HepG2 (cell line): ENCODE measurements at regions not wholly inside any gene's neighbourhood (a gene's known extent, or its start where the extent isn't known, plus 50 kb on each side); places are given as distances from the start of the nearest gene placed in this dataset.

Source experiments
- ATAC-seq: fragments of 200-7000 bp; cut with Tn5 transposase; 3 replicates; pipeline ENCODE4 v1.9.1; 2020; ENCODE audit warnings: mild to moderate bottlenecking, moderate library complexity
- BruUV-seq: library from RNA; stranded (reverse); fragments of 400-500 nt; replicated peaks from 2 replicates; lab custom pipeline; 2021; lab: Mats Ljungman, UMichigan
- CTCF ChIA-PET: fragments of 300-600 bp; formaldehyde crosslinking; extraction: SDS; loops from one replicate; lab custom pipeline; 2021; ENCODE audit warnings: low total read pairs, inconsistent platforms, low intra/inter-chr PET ratio; lab: Yijun Ruan, JAX
- POLR2A ChIA-PET: fragments of 350-600 bp; sonication (Branson Sonifier 250); formaldehyde crosslinking; loops from one replicate; lab custom pipeline; 2020; ENCODE audit warnings: antibody characterized with exemption, inconsistent platforms; lab: Yijun Ruan, JAX
- DNase-seq: peaks from one replicate; pipeline ENCODE4 v3.0.0-alpha.2; 2015; ENCODE audit warnings: low spot score
- FAIRE-seq: peaks from 3 replicates; lab custom pipeline; 2011; peaks lifted over from hg19 to GRCh38; lab: Jason Lieb, UNC
- H2AFZ ChIP-seq: one replicate; pipeline ENCODE4 v1.6.1; 2011; ENCODE audit warnings: low read length, inconsistent platforms
- H3K27ac ChIP-seq: fragments of 300-600 bp; 3 replicates; pipeline ENCODE4 v1.8.0; 2011; ENCODE audit warnings: mixed run types, mild to moderate bottlenecking, mixed read lengths, low read length, inconsistent platforms; ENCODE audit not compliant: insufficient read depth; ENCODE audit errors: extremely low read length
- H3K27me3 ChIP-seq, 2 experiments: fragments of 200-600 bp in 1 of 2; 2 replicates in 1 of 2; 3 replicates in 1 of 2; pipeline versions ENCODE4 v1.6.0 to v1.8.0; 2011; ENCODE audit warnings: low read length in 2 of 2, mild to moderate bottlenecking in 2 of 2, moderate library complexity in 2 of 2, inconsistent platforms in 1 of 2; ENCODE audit not compliant: insufficient read depth in 2 of 2, control insufficient read depth in 1 of 2
- H3K36me3 ChIP-seq, 2 experiments: fragments of 200-600 bp in 1 of 2; replicated peaks in 1 of 2; 2 replicates in 1 of 2; 3 replicates in 1 of 2; pipeline versions ENCODE4 v1.5.1 to v1.8.0; 2011; ENCODE audit warnings: low read length in 2 of 2, inconsistent platforms in 1 of 2; ENCODE audit not compliant: insufficient read depth in 2 of 2, control insufficient read depth in 1 of 2
- H3K4me1 ChIP-seq: 2 replicates; pipeline ENCODE4 v1.5.1; 2012; ENCODE audit warnings: low read length, inconsistent platforms; ENCODE audit not compliant: insufficient read depth
- H3K4me2 ChIP-seq: 2 replicates; pipeline ENCODE4 v1.6.0; 2011; ENCODE audit warnings: low read depth, low read length, inconsistent platforms
- H3K4me3 ChIP-seq, 3 experiments: fragments of 200-600 bp in 1 of 3; sonication (generic), shearing (Covaris generic) in 1 of 3; replicated peaks in 1 of 3; 2 replicates each; pipeline ENCODE4 v1.5.1; 2011 to 2016; ENCODE audit warnings: low read length in 3 of 3, inconsistent platforms in 2 of 3, low read depth in 2 of 3, mild to moderate bottlenecking in 2 of 3, control low read depth in 1 of 3, mixed read lengths in 1 of 3; ENCODE audit not compliant: insufficient read depth in 1 of 3
- H3K79me2 ChIP-seq: one replicate; pipeline ENCODE4 v1.6.1; 2011; ENCODE audit warnings: low read length, inconsistent platforms; ENCODE audit not compliant: insufficient read depth
- H3K9ac ChIP-seq: 2 replicates; pipeline ENCODE4 v1.6.0; 2011; ENCODE audit warnings: mild to moderate bottlenecking, low read depth, low read length, inconsistent platforms; ENCODE audit not compliant: insufficient read depth
- H3K9me3 ChIP-seq: 2 replicates; pipeline ENCODE4 v1.5.1; 2012; ENCODE audit warnings: mild to moderate bottlenecking, low read length
- H4K20me1 ChIP-seq: 2 replicates; pipeline ENCODE4 v1.6.0; 2011; ENCODE audit warnings: inconsistent platforms, mild to moderate bottlenecking, low read length, moderate library complexity; ENCODE audit not compliant: insufficient read depth
- CBX2 ChIP-seq, 2 experiments: fragments of 200-600 bp in 1 of 2; sonication (generic); formaldehyde crosslinking in 1 of 2; IDR thresholded peaks; 2 replicates each; pipeline versions ENCODE4 v1.7.0 to v1.8.1; 2018 to 2022; ENCODE audit warnings: low read depth in 2 of 2, low read length in 1 of 2, mild to moderate bottlenecking in 1 of 2, missing genetic modification reagents in 1 of 2
- ELF3 ChIP-seq: IDR thresholded peaks from 2 replicates; pipeline ENCODE4 v1.6.1; 2016; ENCODE audit warnings: missing genetic modification reagents, missing compliant biosample characterization
- FOXA1 ChIP-seq, 2 experiments: fragments of 450-650 bp in 1 of 2; sonication (generic) in 1 of 2; formaldehyde crosslinking in 1 of 2; IDR thresholded peaks; 2 replicates each; pipeline versions ENCODE4 v1.4.0 to v1.6.1; 2016 to 2020; ENCODE audit warnings: missing genetic modification reagents in 1 of 2
- PAF1 ChIP-seq: IDR thresholded peaks from 2 replicates; pipeline ENCODE4 v1.6.1; 2016; ENCODE audit warnings: missing genetic modification reagents, missing compliant biosample characterization
- SIX1 ChIP-seq: sonication (generic); formaldehyde crosslinking; IDR thresholded peaks from 2 replicates; pipeline ENCODE4 v1.4.0; 2020; ENCODE audit warnings: missing genetic modification reagents, borderline replicate concordance
- ZNF567 ChIP-seq: sonication (generic); formaldehyde crosslinking; IDR thresholded peaks from 2 replicates; pipeline ENCODE4 v1.8.1; 2023; ENCODE audit warnings: mild to moderate bottlenecking, missing genetic modification reagents, borderline replicate concordance
- ZSCAN25 ChIP-seq: sonication (generic); formaldehyde crosslinking; IDR thresholded peaks from 2 replicates; pipeline ENCODE4 v1.8.0; 2022; ENCODE audit warnings: mild to moderate bottlenecking, missing genetic modification reagents
- WGBS: methylation state at CpG from one replicate; pipeline ENCODE4 v1.1.6; 2017; ENCODE audit warnings: low lambda C conversion rate; 5-methylcytosine and 5-hydroxymethylcytosine counted together
- in situ Hi-C: cut with HindIII; loops from 2 replicates; pipeline ENCODE4 v1.10.0; 2017; ENCODE audit warnings: low pct_unique_long_range_greater_than_20kb; ENCODE audit not compliant: extremely low pct_ligation_motif_present
- intact Hi-C: fragments of 100-400 bp; cut with micrococcal nuclease; formaldehyde crosslinking; loops from one replicate; pipeline ENCODE4 v1.10.0; 2022; ENCODE audit not compliant: unreplicated experiment
- TF ChIP-seq, protein P1 (sequence below), 2 experiments: fragments of 450-650 bp in 1 of 2; sonication (generic) in 1 of 2; formaldehyde crosslinking; IDR thresholded peaks; 2 replicates each; pipeline versions ENCODE4 v1.5.0 to v1.8.0; 2020 to 2022; ENCODE audit warnings: mild to moderate bottlenecking in 1 of 2, missing genetic modification reagents in 1 of 2
- TF ChIP-seq, protein P2 (sequence below): sonication (generic); formaldehyde crosslinking; IDR thresholded peaks from 2 replicates; pipeline ENCODE4 v1.4.0; 2020; ENCODE audit warnings: missing genetic modification reagents, mild to moderate bottlenecking, borderline replicate concordance
- TF ChIP-seq, protein P3 (sequence below): IDR thresholded peaks from 2 replicates; pipeline ENCODE4 v1.6.1; 2016
- TF ChIP-seq, protein P4 (sequence below): sonication (generic); formaldehyde crosslinking; IDR thresholded peaks from 2 replicates; pipeline ENCODE4 v1.8.0; 2022; ENCODE audit warnings: mild to moderate bottlenecking, missing genetic modification reagents, borderline replicate concordance

DNA sequence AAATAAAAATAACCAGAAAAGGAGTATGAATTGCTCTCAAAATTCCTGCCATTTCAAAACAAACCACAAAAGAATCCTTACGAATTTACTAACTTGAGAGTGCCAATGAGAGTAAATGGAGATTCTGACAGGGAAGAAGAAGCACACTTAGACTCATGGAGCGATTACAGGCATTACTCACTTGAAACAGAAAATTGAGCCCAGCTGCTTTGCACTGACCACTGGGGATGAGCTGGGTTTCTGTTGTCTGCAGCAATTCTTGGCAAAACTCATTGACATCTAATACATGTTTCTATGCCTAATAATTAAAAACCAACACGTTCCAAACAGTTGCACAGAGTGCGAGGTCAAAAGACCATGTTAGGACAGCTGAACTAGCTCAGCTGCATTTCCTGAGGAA lies 731.6 kb downstream of the DNAH5 start:
- no peak overlapping the region for H3K4me3 ChIP-seq
- no peak overlapping the region for H3K27ac ChIP-seq
- in situ Hi-C loops: no loop called here
- intact Hi-C loops: no loop called here
- H3K79me2 ChIP-seq: no peaks in the 10 kb centered on the region
- WGBS: 11% methylated on average over 4 of the region's 4 CpGs
- no peaks in the 10 kb centered on the region for H3K4me1 ChIP-seq
- peaks cover 59% of the 10 kb centered on the region for H3K9me3 ChIP-seq
- H3K27me3 ChIP-seq: no peaks in the 10 kb centered on the region; a peak in 1 of 5 replicates
- H3K36me3 ChIP-seq: no peaks in the 10 kb centered on the region
- no peak overlapping the region for H3K4me2 ChIP-seq
- BruUV-seq: no TSS peak
- no peaks in the 10 kb centered on the region for H4K20me1 ChIP-seq
- ChIA-PET POLR2A (no interaction called here), CTCF (no interaction called here)
- no peak overlapping the region for H2AFZ ChIP-seq
- ATAC-seq (no peak), DNase-seq (no peak), FAIRE-seq (no peak)
- H3K9ac ChIP-seq: no peak overlapping the region
- TF ChIP-seq ELF3 (CRISPR knock-in tag): no peak
- TF ChIP-seq CBX2 (IDR thresholded peaks at IDR 0.05; ENCODE audit: low read depth, low read length): no peak
- TF ChIP-seq CBX2 (CRISPR knock-in tag; IDR thresholded peaks at IDR 0.05; ENCODE audit: low read depth): no peak
- TF ChIP-seq, protein P1, sequence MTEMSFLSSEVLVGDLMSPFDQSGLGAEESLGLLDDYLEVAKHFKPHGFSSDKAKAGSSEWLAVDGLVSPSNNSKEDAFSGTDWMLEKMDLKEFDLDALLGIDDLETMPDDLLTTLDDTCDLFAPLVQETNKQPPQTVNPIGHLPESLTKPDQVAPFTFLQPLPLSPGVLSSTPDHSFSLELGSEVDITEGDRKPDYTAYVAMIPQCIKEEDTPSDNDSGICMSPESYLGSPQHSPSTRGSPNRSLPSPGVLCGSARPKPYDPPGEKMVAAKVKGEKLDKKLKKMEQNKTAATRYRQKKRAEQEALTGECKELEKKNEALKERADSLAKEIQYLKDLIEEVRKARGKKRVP (CRISPR knock-in tag; IDR thresholded peaks at IDR 0.05): no peak
- no peak for TF ChIP-seq FOXA1 (IDR thresholded peaks at IDR 0.05)
- TF ChIP-seq FOXA1 (CRISPR knock-in tag; IDR thresholded peaks at IDR 0.05): no peak
- TF ChIP-seq, protein P2, sequence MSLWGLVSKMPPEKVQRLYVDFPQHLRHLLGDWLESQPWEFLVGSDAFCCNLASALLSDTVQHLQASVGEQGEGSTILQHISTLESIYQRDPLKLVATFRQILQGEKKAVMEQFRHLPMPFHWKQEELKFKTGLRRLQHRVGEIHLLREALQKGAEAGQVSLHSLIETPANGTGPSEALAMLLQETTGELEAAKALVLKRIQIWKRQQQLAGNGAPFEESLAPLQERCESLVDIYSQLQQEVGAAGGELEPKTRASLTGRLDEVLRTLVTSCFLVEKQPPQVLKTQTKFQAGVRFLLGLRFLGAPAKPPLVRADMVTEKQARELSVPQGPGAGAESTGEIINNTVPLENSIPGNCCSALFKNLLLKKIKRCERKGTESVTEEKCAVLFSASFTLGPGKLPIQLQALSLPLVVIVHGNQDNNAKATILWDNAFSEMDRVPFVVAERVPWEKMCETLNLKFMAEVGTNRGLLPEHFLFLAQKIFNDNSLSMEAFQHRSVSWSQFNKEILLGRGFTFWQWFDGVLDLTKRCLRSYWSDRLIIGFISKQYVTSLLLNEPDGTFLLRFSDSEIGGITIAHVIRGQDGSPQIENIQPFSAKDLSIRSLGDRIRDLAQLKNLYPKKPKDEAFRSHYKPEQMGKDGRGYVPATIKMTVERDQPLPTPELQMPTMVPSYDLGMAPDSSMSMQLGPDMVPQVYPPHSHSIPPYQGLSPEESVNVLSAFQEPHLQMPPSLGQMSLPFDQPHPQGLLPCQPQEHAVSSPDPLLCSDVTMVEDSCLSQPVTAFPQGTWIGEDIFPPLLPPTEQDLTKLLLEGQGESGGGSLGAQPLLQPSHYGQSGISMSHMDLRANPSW (CRISPR knock-in tag): no peak
- TF ChIP-seq ZSCAN25 (CRISPR knock-in tag): no peak
- TF ChIP-seq, protein P3, sequence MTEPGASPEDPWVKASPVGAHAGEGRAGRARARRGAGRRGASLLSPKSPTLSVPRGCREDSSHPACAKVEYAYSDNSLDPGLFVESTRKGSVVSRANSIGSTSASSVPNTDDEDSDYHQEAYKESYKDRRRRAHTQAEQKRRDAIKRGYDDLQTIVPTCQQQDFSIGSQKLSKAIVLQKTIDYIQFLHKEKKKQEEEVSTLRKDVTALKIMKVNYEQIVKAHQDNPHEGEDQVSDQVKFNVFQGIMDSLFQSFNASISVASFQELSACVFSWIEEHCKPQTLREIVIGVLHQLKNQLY (CRISPR knock-in tag): no peak
- TF ChIP-seq SIX1: no peak
- TF ChIP-seq PAF1 (CRISPR knock-in tag): no peak
- TF ChIP-seq, protein P4, sequence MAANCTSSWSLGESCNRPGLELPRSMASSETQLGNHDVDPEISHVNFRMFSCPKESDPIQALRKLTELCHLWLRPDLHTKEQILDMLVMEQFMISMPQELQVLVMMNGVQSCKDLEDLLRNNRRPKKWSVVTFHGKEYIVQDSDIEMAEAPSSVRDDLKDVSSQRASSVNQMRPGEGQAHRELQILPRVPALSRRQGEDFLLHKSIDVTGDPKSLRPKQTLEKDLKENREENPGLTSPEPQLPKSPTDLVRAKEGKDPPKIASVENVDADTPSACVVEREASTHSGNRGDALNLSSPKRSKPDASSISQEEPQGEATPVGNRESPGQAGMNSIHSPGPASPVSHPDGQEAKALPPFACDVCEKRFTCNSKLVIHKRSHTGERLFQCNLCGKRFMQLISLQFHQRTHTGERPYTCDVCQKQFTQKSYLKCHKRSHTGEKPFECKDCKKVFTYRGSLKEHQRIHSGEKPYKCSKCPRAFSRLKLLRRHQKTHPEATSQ (CRISPR knock-in tag): no peak
- no peak for TF ChIP-seq ZNF567 (CRISPR knock-in tag)
